Endothelial cell of umbilical vein (primary cell): ENCODE measurements at regions not wholly inside any gene's neighbourhood (a gene's known extent, or its start where the extent isn't known, plus 50 kb on each side); places are given as distances from the start of the nearest gene placed in this dataset.

Experiments
- EZH2 ChIP-seq: IDR thresholded peaks from 2 replicates; pipeline ENCODE4 v1.6.1; 2012; ENCODE audit warnings: borderline replicate concordance, low read depth, mild to moderate bottlenecking, moderate library complexity, low read length, inconsistent platforms; ENCODE audit not compliant: severe bottlenecking
- JUN ChIP-seq: IDR thresholded peaks from 2 replicates; pipeline ENCODE4 v1.6.1; 2011; ENCODE audit warnings: borderline replicate concordance, low read depth; ENCODE audit not compliant: insufficient read length, insufficient read depth
- POLR2A ChIP-seq: IDR thresholded peaks from 2 replicates; pipeline ENCODE4 v1.6.1; 2012; ENCODE audit warnings: low read depth, mild to moderate bottlenecking, control low read depth, low read length
- POLR2AphosphoS5 ChIP-seq: IDR thresholded peaks from 2 replicates; pipeline ENCODE4 v1.6.1; 2012; ENCODE audit warnings: low read depth, mild to moderate bottlenecking, control low read depth, low read length, moderate library complexity; ENCODE audit not compliant: insufficient read depth
- TF ChIP-seq, protein P1 (sequence below), 2 donors: IDR thresholded peaks; 1 replicate in 1 of 2; 2 replicates in 1 of 2; pipeline ENCODE4 v1.5.1; 2011; ENCODE audit warnings: low read length in 2 of 2, mild to moderate bottlenecking in 2 of 2, moderate library complexity in 2 of 2, control low read depth in 1 of 2, inconsistent platforms in 1 of 2, low read depth in 1 of 2; ENCODE audit not compliant: insufficient read depth in 1 of 2; ENCODE audit errors: extremely low read depth in 1 of 2

DNA sequence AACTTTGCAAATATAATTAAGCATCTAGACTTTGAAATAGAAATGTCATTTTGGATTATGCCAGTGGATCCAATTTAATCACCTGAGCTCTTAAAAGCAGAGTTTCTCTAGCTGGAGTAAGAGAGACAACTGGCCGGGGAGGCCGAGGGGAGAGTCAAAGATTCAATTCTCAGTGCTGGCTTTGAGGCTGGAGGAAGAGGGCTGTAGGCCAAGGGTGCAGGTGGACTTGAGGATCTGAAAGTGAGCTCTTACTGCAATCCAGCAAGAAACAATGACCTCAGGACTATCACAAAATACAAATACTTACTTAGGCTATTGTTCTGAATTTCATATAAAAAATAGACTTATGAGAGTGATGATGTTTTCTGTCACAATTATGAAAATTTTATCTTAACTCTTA, 814.5 kb downstream of the CBLN2 start:
- TF ChIP-seq, protein P1, sequence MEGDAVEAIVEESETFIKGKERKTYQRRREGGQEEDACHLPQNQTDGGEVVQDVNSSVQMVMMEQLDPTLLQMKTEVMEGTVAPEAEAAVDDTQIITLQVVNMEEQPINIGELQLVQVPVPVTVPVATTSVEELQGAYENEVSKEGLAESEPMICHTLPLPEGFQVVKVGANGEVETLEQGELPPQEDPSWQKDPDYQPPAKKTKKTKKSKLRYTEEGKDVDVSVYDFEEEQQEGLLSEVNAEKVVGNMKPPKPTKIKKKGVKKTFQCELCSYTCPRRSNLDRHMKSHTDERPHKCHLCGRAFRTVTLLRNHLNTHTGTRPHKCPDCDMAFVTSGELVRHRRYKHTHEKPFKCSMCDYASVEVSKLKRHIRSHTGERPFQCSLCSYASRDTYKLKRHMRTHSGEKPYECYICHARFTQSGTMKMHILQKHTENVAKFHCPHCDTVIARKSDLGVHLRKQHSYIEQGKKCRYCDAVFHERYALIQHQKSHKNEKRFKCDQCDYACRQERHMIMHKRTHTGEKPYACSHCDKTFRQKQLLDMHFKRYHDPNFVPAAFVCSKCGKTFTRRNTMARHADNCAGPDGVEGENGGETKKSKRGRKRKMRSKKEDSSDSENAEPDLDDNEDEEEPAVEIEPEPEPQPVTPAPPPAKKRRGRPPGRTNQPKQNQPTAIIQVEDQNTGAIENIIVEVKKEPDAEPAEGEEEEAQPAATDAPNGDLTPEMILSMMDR (IDR thresholded peaks at IDR 0.05; ENCODE audit: extremely low read depth in 1 of 2, insufficient read depth in 1 of 2, low read depth in 1 of 2, low read length in 2 of 2), result no peak
- no peak for TF ChIP-seq POLR2A
- TF ChIP-seq EZH2, result no peak
- no peak for TF ChIP-seq POLR2AphosphoS5
- TF ChIP-seq JUN, result no peak
